A549 (cell line): ENCODE measurements at regions not wholly inside any gene's neighbourhood (a gene's known extent, or its start where the extent isn't known, plus 50 kb on each side); places are given as distances from the start of the nearest gene placed in this dataset.

ENCODE experiments used
- ATAC-seq, 2 experiments: fragments of 200-7000 bp in 1 of 2; fragments of >200 bp in 1 of 2; cut with Nextera tagmentation in 1 of 2; cut with Tn5 transposase in 1 of 2; 3 replicates each; pipeline versions ENCODE4 v1.8.0 to v1.9.1; 2018 to 2020; ENCODE audit warnings: mild to moderate bottlenecking in 1 of 2, moderate library complexity in 1 of 2
- CTCF ChIA-PET: fragments of 300-600 bp; sonication (Branson Sonifier 250); formaldehyde crosslinking; extraction: SDS; loops from one replicate; lab custom pipeline; 2021; ENCODE audit warnings: antibody characterized with exemption, inconsistent platforms; lab: Yijun Ruan, JAX
- POLR2A ChIA-PET: fragments of 350-600 bp; formaldehyde crosslinking; extraction: SDS; loops from one replicate; lab custom pipeline; 2021; ENCODE audit warnings: antibody characterized with exemption, inconsistent platforms; lab: Yijun Ruan, JAX
- DNase-seq, 2 experiments: peaks; one replicate each; pipeline versions ENCODE4 v3.0.0 to v3.0.0-alpha.2; 2011 to 2016; ENCODE audit warnings: low read depth in 1 of 2, low spot score in 1 of 2
- FAIRE-seq: peaks from 2 replicates; lab custom pipeline; 2011; peaks lifted over from hg19 to GRCh38; lab: Jason Lieb, UNC
- H3K27ac ChIP-seq, 2 experiments: fragments of >200 bp; sonication (Bioruptor Twin); formaldehyde crosslinking; 3 replicates each; pipeline ENCODE4 v1.5.1; 2016 to 2017
- H3K4me1 ChIP-seq: fragments of >200 bp; sonication (Bioruptor Twin); formaldehyde crosslinking; 3 replicates; pipeline ENCODE4 v1.6.1; 2016
- H3K4me2 ChIP-seq: fragments of >200 bp; sonication (Bioruptor Twin); formaldehyde crosslinking; 3 replicates; pipeline ENCODE4 v1.6.1; 2016
- H3K4me3 ChIP-seq: fragments of >200 bp; sonication (Bioruptor Twin); formaldehyde crosslinking; 3 replicates; pipeline ENCODE4 v1.5.1; 2016
- H3K9me3 ChIP-seq: fragments of >200 bp; sonication (Bioruptor Twin); formaldehyde crosslinking; 3 replicates; pipeline ENCODE4 v1.6.1; 2016
- BCL3 ChIP-seq: fragments of >200 bp; sonication (Bioruptor Twin); formaldehyde crosslinking; IDR thresholded peaks from 3 replicates; pipeline ENCODE4 v1.6.1; 2016
- BHLHE40 ChIP-seq: IDR thresholded peaks from 2 replicates; pipeline ENCODE4 v1.6.1; 2012; ENCODE audit warnings: low read depth, low read length, inconsistent platforms
- CBX8 ChIP-seq: fragments of 200-600 bp; sonication (generic); IDR thresholded peaks from 2 replicates; pipeline ENCODE4 v1.6.1; 2016
- FOSL2 ChIP-seq, 2 experiments: fragments of 450-650 bp in 1 of 2; fragments of >200 bp in 1 of 2; sonication (Bioruptor Twin) in 1 of 2; formaldehyde crosslinking; IDR thresholded peaks; 2 replicates each; pipeline versions ENCODE4 v1.5.0 to v1.6.1; 2016 to 2020; ENCODE audit warnings: mild to moderate bottlenecking in 1 of 2, moderate library complexity in 1 of 2
- HEYL ChIP-seq: fragments of 250-450 bp; sonication (Bioruptor Pico); IDR thresholded peaks from 2 replicates; pipeline ENCODE4 v1.8.0; 2021; ENCODE audit warnings: mild to moderate bottlenecking, moderate library complexity
- KDM1A ChIP-seq: fragments of 200-600 bp; sonication (generic); IDR thresholded peaks from 2 replicates; pipeline ENCODE4 v1.6.1; 2016; ENCODE audit warnings: low read depth, mild to moderate bottlenecking
- PBX3 ChIP-seq: IDR thresholded peaks from 2 replicates; pipeline ENCODE4 v1.6.1; 2012
- POLR2A ChIP-seq: IDR thresholded peaks from 2 replicates; pipeline ENCODE4 v1.6.1; 2012; ENCODE audit warnings: mild to moderate bottlenecking, low read length
- RARB ChIP-seq: fragments of 250-450 bp; sonication (Bioruptor Pico); IDR thresholded peaks from 2 replicates; pipeline ENCODE4 v1.8.0; 2021; ENCODE audit warnings: mild to moderate bottlenecking, moderate library complexity
- REST ChIP-seq: fragments of 200-600 bp; sonication (generic); IDR thresholded peaks from 2 replicates; pipeline ENCODE4 v1.6.1; 2016; ENCODE audit warnings: antibody characterized with exemption, mild to moderate bottlenecking, moderate library complexity
- SMC3 ChIP-seq: fragments of >200 bp; sonication (Bioruptor Twin); formaldehyde crosslinking; IDR thresholded peaks from 3 replicates; pipeline ENCODE4 v1.6.1; 2018; ENCODE audit warnings: inconsistent platforms
- TP53 ChIP-seq: fragments of 250-450 bp; sonication (Bioruptor Pico); IDR thresholded peaks from 2 replicates; pipeline ENCODE4 v1.5.0; 2021; ENCODE audit warnings: mild to moderate bottlenecking, moderate library complexity
- ZC3H11A ChIP-seq: fragments of 450-650 bp; IDR thresholded peaks from 2 replicates; pipeline ENCODE4 v1.6.1; 2014; ENCODE audit warnings: antibody characterized with exemption, mild to moderate bottlenecking
- WGBS: methylation state at CpG from one replicate; pipeline ENCODE4 v1.1.6; 2017; ENCODE audit errors: missing lambda C conversion rate; 5-methylcytosine and 5-hydroxymethylcytosine counted together

DNA sequence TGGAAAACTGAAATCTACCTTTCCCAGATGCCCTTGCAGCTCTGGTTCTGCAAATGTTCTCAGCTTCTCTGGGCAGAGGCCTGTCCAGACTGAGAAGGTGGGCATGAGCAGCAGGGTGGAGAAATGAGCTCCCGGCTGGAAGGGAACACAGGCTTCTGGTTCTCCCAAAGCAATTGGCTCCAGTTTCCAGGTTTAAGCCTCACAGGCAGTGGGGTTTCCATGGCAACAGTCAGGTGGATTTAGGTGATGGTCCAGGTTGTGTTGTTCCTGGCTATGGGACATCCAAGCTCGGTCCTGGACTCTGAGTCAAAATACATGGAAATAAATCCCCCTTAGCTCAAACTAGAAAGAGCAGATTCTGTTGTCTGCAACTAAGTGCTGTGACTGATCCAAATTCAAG lies 94.6 kb upstream of the IQSEC1 start:
- TF ChIP-seq KDM1A (no peak), BHLHE40 (no peak), FOSL2 (IDR thresholded peaks at IDR 0.05) (no peak), FOSL2 (CRISPR knock-in tag; IDR thresholded peaks at IDR 0.05) (no peak), POLR2A (no peak), ZC3H11A (no peak), HEYL (CRISPR knock-in tag) (no peak), TP53 (CRISPR knock-in tag) (no peak), SMC3 (no peak), PBX3 (no peak), REST (no peak), BCL3 (no peak)
- H3K4me1 ChIP-seq = no peaks in the 10 kb centered on the region
- no peak overlapping the region for H3K4me3 ChIP-seq
- FAIRE-seq (no peak), ATAC-seq (no peak), DNase-seq (no peak)
- no peak overlapping the region for H3K27ac ChIP-seq
- ChIA-PET POLR2A (no interaction called here), CTCF (interaction anchor here (1.9 kb wide), 1 partner anchor 25 kb away, joined by 4 read pairs; no protein-coding TSS in a partner anchor)
- no peak overlapping the region for H3K4me2 ChIP-seq
- 85% methylated on average over 2 of the region's 2 CpGs for WGBS
- H3K9me3 ChIP-seq = no peaks in the 10 kb centered on the region

DNA sequence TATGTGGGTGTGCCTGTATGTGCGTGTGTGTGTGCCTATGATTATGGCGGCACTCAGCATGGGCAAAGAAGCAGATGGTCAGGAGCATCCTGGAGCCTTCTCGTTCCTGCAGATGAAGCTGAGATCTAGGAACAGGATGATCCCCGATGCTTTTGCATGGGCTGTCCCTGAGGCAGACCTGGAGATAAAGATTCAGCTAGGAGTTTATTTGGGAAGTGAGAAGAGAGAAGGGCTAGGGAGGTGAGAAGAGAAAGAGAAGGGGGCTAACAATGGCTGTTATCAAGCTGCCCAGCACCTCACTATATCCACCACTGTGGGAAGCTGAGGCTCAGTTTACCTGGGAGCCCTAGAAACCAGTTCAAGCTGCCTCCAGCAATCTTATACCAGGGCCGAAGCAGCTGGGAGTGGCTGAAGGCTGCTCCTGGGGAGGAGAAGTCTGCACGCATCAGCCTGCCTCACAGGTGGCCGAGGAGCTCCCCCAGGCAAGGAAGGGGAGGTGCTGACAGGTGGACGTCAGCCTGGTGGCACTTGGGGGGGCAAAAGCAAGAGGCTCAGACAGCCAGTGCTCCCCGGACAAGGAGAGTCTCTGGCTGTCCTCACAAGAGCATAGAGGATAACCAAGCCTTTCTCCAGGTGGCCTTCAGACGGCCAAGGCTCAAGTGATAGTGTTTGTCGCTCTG lies 94.0 kb upstream of the IQSEC1 start:
- CTCF ChIA-PET = interaction anchor here (1.1 to 1.9 kb wide), 4 partner anchors 14 to 75 kb away, joined by 3 to 4 read pairs (median 4); no protein-coding TSS in a partner anchor
- POLR2A ChIA-PET = no interaction called here
- TF ChIP-seq RARB (CRISPR knock-in tag) (no peak), HEYL (CRISPR knock-in tag) (no peak), CBX8 (no peak), REST (no peak)
- TF ChIP-seq, all 56 proteins: peak for 0

More for the DNA sequence above, 94.0 kb upstream of the IQSEC1 start:
- FAIRE-seq (no peak), ATAC-seq (no peak), DNase-seq (no peak)
- 73% methylated on average over 11 of the region's 11 CpGs for WGBS
- Histone ChIP-seq H3K4me3 (no peak overlapping the region), H3K27ac (no peak overlapping the region), H3K4me2 (no peak overlapping the region), H3K9me3 (no peaks in the 10 kb centered on the region), H3K4me1 (no peaks in the 10 kb centered on the region)
